K562 (cell line): ENCODE measurements at regions not wholly inside any gene's neighbourhood (a gene's known extent, or its start where the extent isn't known, plus 50 kb on each side); places are given as distances from the start of the nearest gene placed in this dataset.

Experiments used
- ATAC-seq: fragments of 200-7000 bp; cut with Tn5 transposase; 3 replicates; pipeline ENCODE4 v1.9.1; 2020; ENCODE audit warnings: moderate library complexity
- BruUV-seq: library from RNA; stranded (reverse); fragments of 400-500 nt; replicated peaks from 2 replicates; lab custom pipeline; 2021; lab: Mats Ljungman, UMichigan
- CTCF ChIA-PET: fragments of 300-600 bp; formaldehyde crosslinking; extraction: SDS; loops from one replicate; lab custom pipeline; 2021; ENCODE audit warnings: low intra/inter-chr PET ratio; lab: Yijun Ruan, JAX
- POLR2A ChIA-PET: fragments of 300-600, 350-650 bp; sonication (Branson Sonifier 250); formaldehyde crosslinking; extraction: SDS; loops from one replicate; lab custom pipeline; 2021; ENCODE audit warnings: antibody characterized with exemption, inconsistent platforms; lab: Yijun Ruan, JAX
- DNase-seq, 4 experiments: peaks; one replicate each; pipeline versions ENCODE4 v3.0.0 to v3.0.0-alpha.2; 2011 to 2018; ENCODE audit warnings: low spot score in 3 of 4, mixed read lengths in 3 of 4; ENCODE audit errors: extremely low read depth in 1 of 4
- FAIRE-seq: peaks from 2 replicates; lab custom pipeline; 2011; peaks lifted over from hg19 to GRCh38; lab: Jason Lieb, UNC
- H2AFZ ChIP-seq: 2 replicates; pipeline ENCODE4 v1.6.0; 2011; ENCODE audit warnings: low read depth, low read length, control low read depth, inconsistent platforms
- H3K27ac ChIP-seq: fragments of 200-600 bp; 3 replicates; pipeline ENCODE4 v1.8.0; 2011; ENCODE audit warnings: low read depth, mild to moderate bottlenecking, control low read depth, inconsistent platforms, low read length, moderate library complexity, mixed read lengths; ENCODE audit errors: extremely low read depth
- H3K27me3 ChIP-seq, 2 experiments: fragments of 300-600 bp in 1 of 2; 2 replicates in 1 of 2; 3 replicates in 1 of 2; pipeline versions ENCODE4 v1.6.0 to v1.8.0; 2011; ENCODE audit warnings: inconsistent platforms in 2 of 2, low read length in 2 of 2, mild to moderate bottlenecking in 1 of 2, mixed read lengths in 1 of 2, moderate library complexity in 1 of 2; ENCODE audit not compliant: control insufficient read depth in 2 of 2, insufficient read depth in 2 of 2
- H3K36me3 ChIP-seq: fragments of 300-600 bp; 3 replicates; pipeline ENCODE4 v1.8.0; 2011; ENCODE audit warnings: mild to moderate bottlenecking, low read length, inconsistent platforms; ENCODE audit not compliant: control insufficient read depth, insufficient read depth
- H3K4me1 ChIP-seq, 2 experiments: fragments of 200-600 bp in 1 of 2; replicated peaks in 1 of 2; 2 replicates in 1 of 2; 3 replicates in 1 of 2; pipeline versions ENCODE4 v1.5.1 to v1.8.0; 2011; ENCODE audit warnings: inconsistent platforms in 2 of 2, low read length in 2 of 2, mild to moderate bottlenecking in 1 of 2, mixed read lengths in 1 of 2, moderate library complexity in 1 of 2; ENCODE audit not compliant: control insufficient read depth in 2 of 2, insufficient read depth in 2 of 2
- H3K4me2 ChIP-seq: 2 replicates; pipeline ENCODE4 v1.6.1; 2011; ENCODE audit warnings: low read length, control low read depth, inconsistent platforms, mixed read lengths; ENCODE audit not compliant: insufficient read depth
- H3K4me3 ChIP-seq: fragments of 200-600 bp; sonication (generic), shearing (Covaris generic); 2 replicates; pipeline ENCODE4 v1.5.1; 2016; ENCODE audit warnings: control low read depth, inconsistent platforms
- H3K79me2 ChIP-seq: fragments of 200-600 bp; 3 replicates; pipeline ENCODE4 v1.8.0; 2011; ENCODE audit warnings: low read length, inconsistent platforms; ENCODE audit not compliant: control insufficient read depth, insufficient read depth
- H3K9ac ChIP-seq, 2 experiments: 2 replicates each; pipeline versions ENCODE4 v1.6.0 to v1.6.1; 2011; ENCODE audit warnings: low read depth in 2 of 2, low read length in 2 of 2, control low read depth in 1 of 2, inconsistent platforms in 1 of 2, mild to moderate bottlenecking in 1 of 2, mixed read lengths in 1 of 2; ENCODE audit not compliant: insufficient read depth in 1 of 2
- H3K9me1 ChIP-seq: one replicate; pipeline ENCODE4 v1.6.0; 2011; ENCODE audit warnings: inconsistent platforms, mild to moderate bottlenecking, low read length, moderate library complexity; ENCODE audit not compliant: control insufficient read depth, insufficient read depth
- H3K9me3 ChIP-seq: replicated peaks from 2 replicates; pipeline ENCODE4 v1.5.1; 2011; ENCODE audit warnings: low read depth, low read length, inconsistent platforms; ENCODE audit not compliant: control insufficient read depth, insufficient read depth
- H4K20me1 ChIP-seq: replicated peaks from 2 replicates; pipeline ENCODE4 v1.6.1; 2011; ENCODE audit warnings: low read length, inconsistent platforms, mixed read lengths; ENCODE audit not compliant: control insufficient read depth, insufficient read depth
- HNRNPUL1 ChIP-seq: fragments of 200-400 bp; formaldehyde crosslinking; IDR thresholded peaks from 2 replicates; pipeline ENCODE4 v1.6.1; 2017; ENCODE audit warnings: low read length
- RNF219 ChIP-seq: fragments of 250-450 bp; sonication (Bioruptor Pico); IDR thresholded peaks from 2 replicates; pipeline ENCODE4 v1.5.0; 2022; ENCODE audit warnings: mild to moderate bottlenecking
- SPI1 ChIP-seq: IDR thresholded peaks from 2 replicates; pipeline ENCODE4 v1.6.1; 2011; ENCODE audit warnings: low read depth, low read length, control low read depth, borderline replicate concordance
- WGBS: fragments of 100-300 bp; shearing (Covaris generic); methylation state at CpG from one replicate; pipeline ENCODE4 v1.1.6; 2016; ENCODE audit warnings: low coverage, mixed read lengths; ENCODE audit not compliant: insufficient coverage; ENCODE audit errors: missing lambda C conversion rate; 5-methylcytosine and 5-hydroxymethylcytosine counted together
- in situ Hi-C: fragments of 300-500 bp; cut with MboI; formaldehyde crosslinking; loops from 4 replicates; pipeline ENCODE4 v1.15.0; 2018; ENCODE audit warnings: inconsistent platforms, mixed read lengths
- intact Hi-C: fragments of 100-400 bp; cut with micrococcal nuclease; formaldehyde crosslinking; loops from 2 replicates; pipeline ENCODE4 v1.14.2; 2022

- H3K27ac ChIP-seq = no peak overlapping the region
- intact Hi-C loops = no loop called here
- no peak for DNase-seq
- no peaks in the 10 kb centered on the region for H4K20me1 ChIP-seq
- BruUV-seq = no TSS peak
- H3K79me2 ChIP-seq = no peaks in the 10 kb centered on the region
- no peak for FAIRE-seq
- no peaks in the 10 kb centered on the region for H3K9me3 ChIP-seq
- no peak overlapping the region for H2AFZ ChIP-seq
- no peak overlapping the region for H3K9ac ChIP-seq
- POLR2A ChIA-PET = no interaction called here
- H3K4me2 ChIP-seq = no peak overlapping the region
- no peaks in the 10 kb centered on the region for H3K27me3 ChIP-seq
- in situ Hi-C loops = loop anchor here (25.0 kb wide), 1 partner anchor 710 kb away; no protein-coding TSS in a partner anchor
- H3K4me3 ChIP-seq = no peak overlapping the region
- no peaks in the 10 kb centered on the region for H3K4me1 ChIP-seq
- no peaks in the 10 kb centered on the region for H3K36me3 ChIP-seq
- CTCF ChIA-PET = no interaction called here
- WGBS = 0% methylated on average over 7 of the region's 7 CpGs
- H3K9me1 ChIP-seq = no peaks in the 10 kb centered on the region
- peak; percentile 56; the same call in 1 of the 2 replicates for TF ChIP-seq SPI1
- no peak for TF ChIP-seq RNF219 (CRISPR knock-in tag)
- TF ChIP-seq HNRNPUL1 = no peak
- ATAC-seq = no peak
These were observed 262.9 kb downstream of the ASMT start for GRCh38 chrX:1877780-1878179.
